CD4-positive, CD25-positive, alpha-beta regulatory T cell (primary cell): ENCODE measurements at regions not wholly inside any gene's neighbourhood (a gene's known extent, or its start where the extent isn't known, plus 50 kb on each side); places are given as distances from the start of the nearest gene placed in this dataset.

Experiments used
- ATAC-seq, 2 donors: fragments of 150-1000 bp; cut with Tn5 transposase; one replicate each; pipeline ENCODE4 v1.10.0; 2021; ENCODE audit warnings: low read depth in 2 of 2, moderate number of reproducible peaks in 2 of 2, moderate library complexity in 1 of 2
- DNase-seq, 3 donors: peaks; one replicate each; pipeline versions ENCODE4 v3.0.0 to v3.0.0-alpha.2; 2012 to 2022; ENCODE audit warnings: mixed read lengths in 1 of 3
- H3K27ac ChIP-seq: one replicate; pipeline ENCODE4 v1.7.0; 2013; ENCODE audit warnings: mild to moderate bottlenecking, low read length; ENCODE audit not compliant: insufficient read depth, poor library complexity, severe bottlenecking
- H3K27me3 ChIP-seq: one replicate; pipeline ENCODE4 v1.7.0; 2013; ENCODE audit warnings: low read length; ENCODE audit not compliant: control insufficient read depth, insufficient read depth
- H3K36me3 ChIP-seq: one replicate; pipeline ENCODE4 v1.7.0; 2013; ENCODE audit warnings: mild to moderate bottlenecking, low read length, moderate library complexity; ENCODE audit not compliant: control insufficient read depth, insufficient read depth
- H3K4me1 ChIP-seq: 2 replicates; pipeline ENCODE4 v1.7.0; 2013; ENCODE audit warnings: mild to moderate bottlenecking, low read length; ENCODE audit not compliant: insufficient read depth, control insufficient read depth, poor library complexity, severe bottlenecking
- H3K4me3 ChIP-seq: one replicate; pipeline ENCODE4 v1.7.0; 2013; ENCODE audit warnings: low read depth, mild to moderate bottlenecking, low read length, moderate library complexity
- H3K9me3 ChIP-seq, 2 experiments: 1 replicate in 1 of 2; 2 replicates in 1 of 2; pipeline ENCODE4 v1.7.0; 2013; ENCODE audit warnings: low read length in 2 of 2, mild to moderate bottlenecking in 1 of 2, moderate library complexity in 1 of 2; ENCODE audit not compliant: control insufficient read depth in 2 of 2
- H3K27ac Mint-ChIP-seq, 3 donors: one replicate each; pipeline ENCODE4 v1.8.0; 2020 to 2022; ENCODE audit warnings: mild to moderate bottlenecking in 3 of 3, mixed read lengths in 3 of 3, moderate library complexity in 2 of 3
- H3K27me3 Mint-ChIP-seq: one replicate; pipeline ENCODE4 v1.8.0; 2022; ENCODE audit warnings: mild to moderate bottlenecking, mixed read lengths
- H3K36me3 Mint-ChIP-seq: one replicate; pipeline ENCODE4 v1.8.0; 2020; ENCODE audit warnings: mixed read lengths
- H3K4me1 Mint-ChIP-seq, 4 donors: one replicate each; pipeline ENCODE4 v1.8.0; 2020 to 2022; ENCODE audit warnings: mixed read lengths in 4 of 4, mild to moderate bottlenecking in 1 of 4
- H3K4me3 Mint-ChIP-seq, 4 donors: one replicate each; pipeline ENCODE4 v1.8.0; 2020 to 2022; ENCODE audit warnings: mild to moderate bottlenecking in 4 of 4, mixed read lengths in 4 of 4, moderate library complexity in 3 of 4
- H3K9me3 Mint-ChIP-seq, 7 donors: one replicate each; pipeline ENCODE4 v1.8.0; 2020 to 2022; ENCODE audit warnings: mixed read lengths in 7 of 7, mild to moderate bottlenecking in 3 of 7, moderate library complexity in 2 of 7

DNA sequence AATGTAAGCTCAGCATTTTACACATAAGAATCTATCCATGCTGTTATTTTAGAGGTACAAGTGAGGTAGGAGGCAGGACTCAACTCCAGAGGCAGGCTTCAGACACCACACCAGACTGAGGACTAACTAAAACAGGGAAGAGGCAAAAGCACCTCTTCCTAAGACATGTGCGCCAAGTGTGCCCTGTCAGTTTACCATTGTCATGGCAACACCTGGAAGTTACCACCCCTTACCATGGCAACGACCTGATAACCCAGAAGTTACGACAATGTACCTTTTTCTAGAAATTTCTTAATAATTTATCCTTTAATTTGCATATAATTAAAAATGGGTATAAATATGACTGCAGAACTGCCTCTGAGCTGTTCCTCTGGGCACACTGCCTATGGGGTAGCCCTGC, 160.1 kb downstream of the FAM124B start:
- peaks cover 5% of the 10 kb centered on the region for H3K27me3 Mint-ChIP-seq
- no peak overlapping the region for H3K27ac Mint-ChIP-seq
- Histone ChIP-seq H3K4me1 (no peaks in the 10 kb centered on the region), H3K9me3 (no peaks in the 10 kb centered on the region), H3K27ac (no peak overlapping the region), H3K36me3 (no peaks in the 10 kb centered on the region), H3K4me3 (no peak overlapping the region), H3K27me3 (peaks cover 6% of the 10 kb centered on the region)
- no peak for ATAC-seq
- H3K4me3 Mint-ChIP-seq, result no peak overlapping the region
- H3K4me1 Mint-ChIP-seq, result no peaks in the 10 kb centered on the region
- no peak for DNase-seq
- H3K9me3 Mint-ChIP-seq, result peaks cover 0 to 6% (median 0%) of the 10 kb centered on the region in 7 donors
- no peaks in the 10 kb centered on the region for H3K36me3 Mint-ChIP-seq

- Mint-ChIP-seq H3K27ac (no peak overlapping the region), H3K4me3 (no peak overlapping the region), H3K4me1 (no peaks in the 10 kb centered on the region), H3K27me3 (peaks cover 5% of the 10 kb centered on the region), H3K9me3 (peaks cover 0 to 9% (median 0%) of the 10 kb centered on the region in 7 donors), H3K36me3 (no peaks in the 10 kb centered on the region)
- Histone ChIP-seq H3K36me3 (no peaks in the 10 kb centered on the region), H3K9me3 (no peaks in the 10 kb centered on the region), H3K27ac (no peak overlapping the region), H3K4me1 (no peaks in the 10 kb centered on the region), H3K27me3 (peaks cover 6% of the 10 kb centered on the region), H3K4me3 (no peak overlapping the region)
- DNase-seq, result no peak
- ATAC-seq, result no peak
Observed at GRCh38 chr2:224241001-224241400, 160.9 kb downstream of the FAM124B start.

DNA sequence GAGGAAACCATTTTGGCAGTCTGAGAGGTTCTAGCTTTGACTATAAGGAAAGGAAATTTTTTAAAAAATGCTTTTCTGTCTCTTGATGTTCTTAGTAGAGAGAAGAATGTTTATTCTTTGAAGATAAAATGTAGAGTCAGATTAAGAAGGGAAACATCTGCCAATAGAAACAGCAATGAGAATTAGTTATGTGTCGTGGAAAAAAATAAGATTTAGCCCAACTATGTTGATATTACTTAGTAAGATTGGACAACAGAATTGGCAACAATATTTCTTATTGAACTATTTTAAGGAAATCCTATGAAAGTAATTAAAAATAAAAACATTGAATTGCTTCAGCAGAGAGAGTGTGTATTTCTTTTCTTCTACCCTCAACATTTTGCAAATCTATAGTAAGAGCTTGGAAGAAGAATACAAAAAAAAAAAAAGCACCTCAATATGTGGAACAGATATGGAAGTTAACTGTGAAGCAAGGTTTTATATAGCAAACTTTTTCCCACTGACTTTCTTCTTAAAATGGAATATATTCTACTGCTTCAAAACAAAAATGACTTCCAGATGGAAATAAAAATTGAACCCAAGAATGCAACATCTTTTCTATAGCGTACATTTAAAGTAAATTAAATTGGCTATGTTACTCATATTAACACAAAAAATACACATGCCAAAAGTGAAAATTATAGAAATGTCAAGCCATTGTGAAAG, 177.9 kb downstream of the FAM124B start:
- Histone ChIP-seq H3K4me3 (no peak overlapping the region), H3K36me3 (no peaks in the 10 kb centered on the region), H3K27me3 (peaks cover 2% of the 10 kb centered on the region), H3K9me3 (no peaks in the 10 kb centered on the region), H3K27ac (no peak overlapping the region), H3K4me1 (no peaks in the 10 kb centered on the region)
- peaks cover 7% of the 10 kb centered on the region for H3K27me3 Mint-ChIP-seq
- DNase-seq (no peak), ATAC-seq (no peak)
- H3K4me1 Mint-ChIP-seq, result no peaks in the 10 kb centered on the region
- no peak overlapping the region for H3K27ac Mint-ChIP-seq
- H3K4me3 Mint-ChIP-seq, result no peak overlapping the region
- no peaks in the 10 kb centered on the region for H3K36me3 Mint-ChIP-seq
- peaks cover 0 to 2% (median 0%) of the 10 kb centered on the region in 7 donors for H3K9me3 Mint-ChIP-seq

- no peaks in the 10 kb centered on the region for H3K9me3 ChIP-seq
Observed at GRCh38 chr2:224222974-224223373, 178.9 kb downstream of the FAM124B start.

DNA sequence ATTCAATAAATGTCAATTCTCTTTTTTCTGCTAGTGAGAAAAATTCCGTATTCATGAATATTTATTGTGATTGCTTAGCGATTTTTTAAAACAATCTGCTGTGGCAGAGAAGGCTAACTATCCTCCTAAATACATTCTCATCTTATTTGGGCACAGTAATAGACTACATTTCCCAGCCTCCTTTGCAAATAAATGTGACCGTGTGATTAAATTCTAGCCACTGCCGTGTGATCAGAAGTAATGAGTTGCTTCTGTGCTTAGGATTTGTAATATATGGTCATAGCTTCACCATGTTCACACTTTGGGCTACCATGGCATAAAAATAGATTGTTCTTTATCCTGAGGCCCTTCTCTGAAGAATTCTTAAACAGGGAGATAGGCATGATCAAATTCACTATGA, 179.6 kb downstream of the FAM124B start:
- Histone ChIP-seq H3K36me3 (no peaks in the 10 kb centered on the region), H3K4me1 (no peaks in the 10 kb centered on the region), H3K27ac (no peak overlapping the region), H3K4me3 (no peak overlapping the region), H3K9me3 (no peaks in the 10 kb centered on the region), H3K27me3 (peaks cover 2% of the 10 kb centered on the region)
- peak in 1 of 3 donors; percentile 1 for DNase-seq
- Mint-ChIP-seq H3K36me3 (no peaks in the 10 kb centered on the region), H3K27ac (no peak overlapping the region), H3K4me3 (no peak overlapping the region), H3K9me3 (peaks cover 0 to 2% (median 0%) of the 10 kb centered on the region in 7 donors), H3K27me3 (peaks cover 7% of the 10 kb centered on the region), H3K4me1 (no peaks in the 10 kb centered on the region)
- no peak for ATAC-seq

More at GRCh38 chr2:224222974-224223373, 178.9 kb downstream of the FAM124B start:
- peaks cover 0 to 2% (median 0%) of the 10 kb centered on the region in 7 donors for H3K9me3 Mint-ChIP-seq
- H3K27me3 Mint-ChIP-seq, result peaks cover 7% of the 10 kb centered on the region
- no peak overlapping the region for H3K4me3 Mint-ChIP-seq
- no peaks in the 10 kb centered on the region for H3K4me1 Mint-ChIP-seq
- DNase-seq (no peak), ATAC-seq (no peak)
- H3K36me3 Mint-ChIP-seq, result no peaks in the 10 kb centered on the region
- H3K4me3 ChIP-seq, result no peak overlapping the region
- H3K27ac Mint-ChIP-seq, result no peak overlapping the region
- H3K27me3 ChIP-seq, result peaks cover 2% of the 10 kb centered on the region
- H3K27ac ChIP-seq, result no peak overlapping the region
- H3K4me1 ChIP-seq, result no peaks in the 10 kb centered on the region
- H3K36me3 ChIP-seq, result no peaks in the 10 kb centered on the region

DNA sequence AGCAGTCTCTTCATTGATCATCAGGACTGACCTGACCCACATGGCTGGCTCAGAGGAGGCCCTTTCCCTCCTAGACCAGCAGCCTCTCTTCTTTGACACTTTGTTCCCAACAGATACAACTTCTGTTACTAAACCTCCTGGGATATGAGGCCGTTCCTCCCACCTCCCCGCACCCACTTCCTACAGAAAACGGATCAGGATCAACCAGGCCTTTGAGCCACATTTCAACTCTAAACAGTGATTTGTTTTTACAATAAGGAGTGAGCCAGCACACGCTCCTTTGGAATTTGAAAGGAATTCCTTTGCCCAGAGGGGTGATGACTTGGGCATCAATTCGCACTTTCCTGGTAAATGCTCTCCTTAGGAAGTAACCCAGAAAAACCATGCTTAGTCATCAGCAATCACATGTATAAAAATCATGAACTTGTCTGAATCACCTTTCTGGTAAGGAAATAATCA, 180.4 kb downstream of the FAM124B start:
- Histone ChIP-seq H3K9me3 (no peaks in the 10 kb centered on the region), H3K4me1 (no peaks in the 10 kb centered on the region), H3K27ac (no peak overlapping the region), H3K27me3 (peaks cover 2% of the 10 kb centered on the region), H3K4me3 (no peak overlapping the region), H3K36me3 (no peaks in the 10 kb centered on the region)
- Mint-ChIP-seq H3K9me3 (peaks cover 0 to 2% (median 0%) of the 10 kb centered on the region in 7 donors), H3K4me3 (no peak overlapping the region), H3K27ac (no peak overlapping the region), H3K4me1 (no peaks in the 10 kb centered on the region), H3K27me3 (peaks cover 7% of the 10 kb centered on the region), H3K36me3 (no peaks in the 10 kb centered on the region)
- no peak for DNase-seq
- no peak for ATAC-seq

DNA sequence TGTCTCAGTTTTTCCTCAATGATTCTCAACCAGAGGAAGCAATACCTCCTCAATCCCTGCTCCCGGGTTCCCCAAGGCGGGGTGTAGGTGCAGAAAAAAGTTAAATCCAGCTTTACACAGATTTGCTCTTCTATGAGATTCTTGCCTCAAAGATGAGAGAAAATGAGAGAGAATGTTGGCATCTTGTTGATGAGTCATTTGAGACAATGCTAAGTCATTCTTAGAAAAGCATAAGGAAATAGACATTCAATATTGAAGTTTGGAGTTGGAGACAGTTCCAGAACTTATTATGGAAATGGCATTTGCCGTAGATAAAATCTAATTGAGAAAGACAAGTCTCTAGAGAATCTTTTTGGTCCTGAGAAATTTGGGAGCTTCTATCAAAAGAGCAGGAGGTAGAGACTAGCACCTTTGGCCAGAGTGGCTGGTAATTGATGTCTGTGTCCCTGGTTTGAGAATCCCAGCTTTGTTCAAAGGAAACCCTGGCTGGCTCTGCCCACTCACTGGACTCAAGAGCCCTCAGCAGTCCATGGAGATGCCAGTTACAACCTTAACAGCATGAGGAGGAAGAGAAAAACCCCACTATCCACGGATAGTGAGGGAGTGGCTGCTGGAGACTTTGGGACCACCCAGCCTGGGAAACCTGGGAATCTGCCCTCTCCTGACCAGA, 181.2 kb downstream of the FAM124B start:
- H3K4me1 ChIP-seq, result no peaks in the 10 kb centered on the region
- H3K4me1 Mint-ChIP-seq, result no peaks in the 10 kb centered on the region
- peaks cover 7% of the 10 kb centered on the region for H3K27me3 Mint-ChIP-seq
- no peaks in the 10 kb centered on the region for H3K9me3 ChIP-seq
- no peaks in the 10 kb centered on the region for H3K36me3 Mint-ChIP-seq
- no peak overlapping the region for H3K27ac Mint-ChIP-seq
- H3K9me3 Mint-ChIP-seq, result no peaks in the 10 kb centered on the region
- peaks cover 2% of the 10 kb centered on the region for H3K27me3 ChIP-seq
- no peak overlapping the region for H3K4me3 ChIP-seq
- H3K27ac ChIP-seq, result no peak overlapping the region
- ATAC-seq (no peak), DNase-seq (no peak)
- H3K36me3 ChIP-seq, result no peaks in the 10 kb centered on the region
- H3K4me3 Mint-ChIP-seq, result no peak overlapping the region

DNA sequence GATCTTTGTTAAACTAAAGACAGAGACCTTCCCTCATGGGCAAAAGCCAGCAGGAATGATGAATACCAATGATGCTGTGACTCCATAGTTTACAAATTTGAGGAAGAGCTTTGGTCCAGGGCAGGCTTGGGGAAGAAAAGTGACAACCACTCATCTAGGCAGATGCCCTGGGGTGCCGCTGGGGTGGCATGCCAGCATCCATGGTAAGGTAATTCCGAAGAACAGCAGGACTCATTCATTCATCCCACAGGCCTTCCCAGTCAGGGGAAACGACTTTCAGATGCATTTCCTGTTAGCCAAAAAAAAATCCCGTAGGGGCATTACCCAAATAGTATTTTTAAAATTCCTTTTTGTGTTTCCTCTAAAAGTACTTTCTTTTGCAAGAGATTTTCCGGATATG, 180.7 kb upstream of the SERPINE2 start:
- ATAC-seq (no peak), DNase-seq (no peak)
- H3K4me3 Mint-ChIP-seq, result no peak overlapping the region
- Histone ChIP-seq H3K36me3 (no peaks in the 10 kb centered on the region), H3K27me3 (peaks cover 2% of the 10 kb centered on the region), H3K27ac (no peak overlapping the region), H3K4me1 (no peaks in the 10 kb centered on the region), H3K4me3 (no peak overlapping the region), H3K9me3 (no peaks in the 10 kb centered on the region)
- H3K36me3 Mint-ChIP-seq, result no peaks in the 10 kb centered on the region
- peaks cover 7% of the 10 kb centered on the region for H3K27me3 Mint-ChIP-seq
- H3K9me3 Mint-ChIP-seq, result no peaks in the 10 kb centered on the region
- H3K4me1 Mint-ChIP-seq, result no peaks in the 10 kb centered on the region
- no peak overlapping the region for H3K27ac Mint-ChIP-seq
